ENCODE measurements at regions not wholly inside any gene's neighbourhood (a gene's known extent, or its start where the extent isn't known, plus 50 kb on each side); places are given as distances from the start of the nearest gene placed in this dataset.
A peak's percentile ranks its signal among the peaks of the same experiment; 100 is the strongest.

DNA sequence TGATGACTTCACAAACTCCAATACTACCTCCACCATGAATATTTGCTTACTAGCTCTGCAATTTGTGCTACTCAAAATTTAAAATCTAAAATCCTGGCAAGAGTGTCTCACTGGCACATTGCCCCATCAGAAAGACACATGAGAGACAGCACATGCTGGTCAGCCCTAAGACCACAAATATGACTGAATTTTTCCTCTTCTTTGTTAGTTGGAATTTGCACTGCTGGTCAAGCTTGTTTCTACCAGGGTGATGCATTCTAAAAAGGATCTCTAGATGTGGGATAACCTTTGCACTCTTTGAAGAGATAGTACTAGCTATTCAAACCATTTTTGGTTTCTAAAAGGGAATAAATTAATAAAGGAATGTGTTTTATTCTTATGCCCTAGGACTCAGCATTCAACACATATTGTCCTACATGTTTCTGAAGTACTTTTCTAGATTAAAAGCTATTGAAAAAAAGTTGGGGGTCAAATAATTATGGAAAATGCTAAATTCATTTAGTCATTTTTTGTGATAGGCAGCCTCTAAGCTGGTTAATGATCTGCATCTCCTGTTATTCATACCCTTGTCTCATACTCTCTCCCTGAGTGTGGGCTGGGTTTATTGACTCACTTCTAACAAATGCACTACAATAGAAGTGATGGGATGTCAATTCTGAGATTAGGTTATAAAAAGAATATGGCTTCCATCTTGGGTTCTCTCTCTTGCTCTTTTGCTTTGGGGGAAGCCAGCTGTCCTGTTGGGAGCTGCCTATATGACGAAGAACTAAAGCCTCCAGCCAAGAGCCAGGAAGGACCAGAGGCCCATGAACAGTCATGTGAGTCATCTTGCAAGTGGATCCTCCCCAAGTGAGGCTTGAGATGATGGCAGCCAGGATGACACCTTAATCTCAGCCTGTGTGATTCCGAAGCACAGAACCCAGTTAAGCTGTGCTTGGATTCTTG, 211.5 kb upstream of the CRY1 start:
- H3K4me3 ChIP-seq (ENCODE audit: extremely low read depth in 1 of 4, insufficient read depth in 2 of 4, low read depth in 3 of 4, low read length in 4 of 4), result no peak overlapping the region
- no peaks in the 10 kb centered on the region for H3K79me2 ChIP-seq (ENCODE audit: control insufficient read depth in 1 of 2, insufficient read depth in 2 of 2, low read length in 2 of 2)
- no peak overlapping the region for H2BK5ac ChIP-seq (ENCODE audit: low read depth, low read length)
- WGBS, 2 experiments (ENCODE audit: extremely low coverage in 1 of 2, insufficient coverage in 1 of 2, insufficient read length in 1 of 2, insufficient replicate concordance in 2 of 2, low coverage in 1 of 2, low lambda C conversion rate in 2 of 2, missing lambda C conversion rate in 1 of 2), result 94% methylated on average over 2 of the region's 2 CpGs; no CpG with 5 or more reads in 1 of the 2 experiments
- DNase-seq (ENCODE audit: low read depth in 1 of 2, low spot score in 2 of 2), result no peak
- H3K4ac ChIP-seq (replicated peaks; ENCODE audit: insufficient read length, low read depth, low read length), result no peak overlapping the region
- H3K36me3 ChIP-seq (ENCODE audit: control insufficient read depth in 2 of 4, insufficient read depth in 4 of 4, low read length in 3 of 4), result no peaks in the 10 kb centered on the region
- H4K20me1 ChIP-seq (replicated peaks in 1 of 2; ENCODE audit: control insufficient read depth in 1 of 2, insufficient read depth in 2 of 2, low read length in 2 of 2), result no peaks in the 10 kb centered on the region
- H2BK20ac ChIP-seq (ENCODE audit: low read length), result peak overlapping the region; percentile 91; the same call in 1 of the 2 replicates
- no peaks in the 10 kb centered on the region for H3K23me2 ChIP-seq (ENCODE audit: low read depth, low read length)
- no peak overlapping the region for H2BK15ac ChIP-seq (ENCODE audit: low read length)
- TF ChIP-seq SAP30 (IDR thresholded peaks at IDR 0.05; ENCODE audit: insufficient read depth, insufficient replicate concordance, low read length), result no peak
- no peak for TF ChIP-seq RBBP5 (IDR thresholded peaks at IDR 0.05; ENCODE audit: borderline replicate concordance, low read depth, low read length)
- ChIA-PET CTCF (ENCODE audit: partially characterized antibody) (interaction anchor here (0.7 to 1.1 kb wide), 6 partner anchors 9 to 173 kb away, joined by 3 to 4 read pairs (median 4); no protein-coding TSS in a partner anchor), POLR2A (ENCODE audit: partially characterized antibody) (no interaction called here)
- no peaks in the 10 kb centered on the region; a peak in 1 of 4 replicates for H3K9me3 ChIP-seq (ENCODE audit: insufficient read depth in 2 of 2, low read depth in 1 of 2, low read length in 1 of 2)
- H4K91ac ChIP-seq (replicated peaks; ENCODE audit: insufficient read length, low read length), result no peak overlapping the region
- no peak overlapping the region for H3K56ac ChIP-seq (replicated peaks; ENCODE audit: insufficient read length, low read depth, low read length)
- H3K18ac ChIP-seq (ENCODE audit: extremely low read depth, low read length), result no peak overlapping the region
- H2AK5ac ChIP-seq (ENCODE audit: low read depth, low read length), result no peak overlapping the region; the same call in 1 of the 2 replicates
- H3K9ac ChIP-seq (replicated peaks in 1 of 4; ENCODE audit: extremely low read depth in 1 of 4, low read depth in 3 of 4, low read length in 3 of 4), result no peak overlapping the region
- H2AFZ ChIP-seq (ENCODE audit: low read length), result peak overlapping the region; percentile 27; the same call in 1 of the 2 replicates
- H3K4me2 ChIP-seq (ENCODE audit: insufficient read depth in 1 of 2, low read depth in 2 of 2, low read length in 2 of 2), result no peak overlapping the region; a peak in 1 of 4 replicates
- peaks cover 0 to 2% (median 0%) of the 10 kb centered on the region in 4 experiments; a peak in 1 of 7 replicates for H3K27me3 ChIP-seq (replicated peaks in 1 of 4; ENCODE audit: control insufficient read depth in 3 of 4, extremely low read depth in 1 of 4, insufficient read depth in 3 of 4, low read length in 3 of 4)
- no peak overlapping the region for H3K23ac ChIP-seq (ENCODE audit: insufficient read length)
- H3K4me1 ChIP-seq (replicated peaks in 1 of 4; ENCODE audit: control insufficient read depth in 3 of 4, insufficient read depth in 4 of 4, low read length in 3 of 4), result peaks cover 0 to 8% (median 1%) of the 10 kb centered on the region in 4 experiments; a peak in 4 of 7 replicates
- H4K5ac ChIP-seq (ENCODE audit: insufficient read length, low read depth, low read length), result no peak overlapping the region
- no peak for FAIRE-seq
- no peak overlapping the region for H2BK120ac ChIP-seq (replicated peaks; ENCODE audit: low read depth, low read length)
- no peak overlapping the region; the same call in 1 of the 2 replicates for H2BK12ac ChIP-seq (ENCODE audit: low read depth, low read length)
- H3K79me1 ChIP-seq (ENCODE audit: low read depth, low read length), result no peaks in the 10 kb centered on the region
- H3K14ac ChIP-seq (ENCODE audit: insufficient read length), result no peak overlapping the region
- H3K27ac ChIP-seq (ENCODE audit: low read depth, low read length), result no peak overlapping the region
- H4K8ac ChIP-seq (ENCODE audit: extremely low read depth, insufficient read depth, low read length), result no peak overlapping the region

All from H1 (cell line).